HL-60/S4 treated with phorbol 12-myristate 13-acetate at 8.2 ng/mL for 4 days and 3 days (cell line): ENCODE measurements at regions not wholly inside any gene's neighbourhood (a gene's known extent, or its start where the extent isn't known, plus 50 kb on each side); places are given as distances from the start of the nearest gene placed in this dataset.

ENCODE experiments used
- in situ Hi-C: fragments of 300-500 bp; cut with MboI; formaldehyde crosslinking; loops from 2 replicates; pipeline ENCODE4 v1.15.0; 2022; ENCODE audit warnings: low sequenced_read_pairs

GRCh38 chr2:64704161-64704560 lies 50.4 kb upstream of the SERTAD2 start:
- in situ Hi-C loops: no loop called here

GRCh38 chr2:64704996-64705395 lies 51.3 kb upstream of the SERTAD2 start:
- in situ Hi-C loops: no loop called here

- in situ Hi-C loops: no loop called here
These were observed 53.6 kb upstream of the SERTAD2 start for GRCh38 chr2:64707276-64707675.

GRCh38 chr2:64708829-64709228 lies 55.1 kb upstream of the SERTAD2 start:
- in situ Hi-C loops: no loop called here

GRCh38 chr2:64711252-64711800 lies 57.6 kb upstream of the SERTAD2 start:
- in situ Hi-C loops: no loop called here

GRCh38 chr2:64713686-64714085 lies 60.0 kb upstream of the SERTAD2 start:
- in situ Hi-C loops: no loop called here

- in situ Hi-C loops: no loop called here
These were observed 62.9 kb upstream of the SERTAD2 start for GRCh38 chr2:64716569-64716968.

- in situ Hi-C loops: no loop called here
These were observed 64.7 kb upstream of the SERTAD2 start for GRCh38 chr2:64718250-64718885.

- in situ Hi-C loops: no loop called here
These were observed 67.0 kb upstream of the SERTAD2 start for GRCh38 chr2:64720535-64721319.

- in situ Hi-C loops: no loop called here
These were observed 67.6 kb upstream of the SERTAD2 start for GRCh38 chr2:64721320-64721623.

- in situ Hi-C loops: no loop called here
These were observed 68.8 kb upstream of the SERTAD2 start for GRCh38 chr2:64722291-64723044.

GRCh38 chr2:64727013-64727767 lies 73.5 kb upstream of the SERTAD2 start:
- in situ Hi-C loops: no loop called here

GRCh38 chr2:64727843-64728463 lies 74.2 kb upstream of the SERTAD2 start:
- in situ Hi-C loops: no loop called here

- in situ Hi-C loops: no loop called here
These were observed 77.0 kb upstream of the SERTAD2 start for GRCh38 chr2:64730551-64731262.

- in situ Hi-C loops: no loop called here
These were observed 77.5 kb upstream of the SERTAD2 start for GRCh38 chr2:64731263-64731643.

GRCh38 chr2:64731746-64732145 lies 78.0 kb upstream of the SERTAD2 start:
- in situ Hi-C loops: no loop called here

GRCh38 chr2:64732146-64732545 lies 78.4 kb upstream of the SERTAD2 start:
- in situ Hi-C loops: no loop called here

- in situ Hi-C loops: no loop called here
These were observed 81.8 kb upstream of the SERTAD2 start for GRCh38 chr2:64735504-64735903.

- in situ Hi-C loops: no loop called here
These were observed 83.8 kb upstream of the SERTAD2 start for GRCh38 chr2:64737547-64737946.

- in situ Hi-C loops: no loop called here
These were observed 84.3 kb upstream of the SERTAD2 start for GRCh38 chr2:64738026-64738425.
